KMS-11 (cell line): ENCODE measurements at regions not wholly inside any gene's neighbourhood (a gene's known extent, or its start where the extent isn't known, plus 50 kb on each side); places are given as distances from the start of the nearest gene placed in this dataset.
"Not testable (repeated sequence)": the region's sequence is repeated elsewhere in the genome, so short reads cannot be mapped to it uniquely, and the experiment has no call there.

ENCODE experiments used
- H2AFZ ChIP-seq: fragments of 200-600 bp; sonication (generic); 2 replicates; pipeline ENCODE4 v1.6.1; 2016; ENCODE audit warnings: antibody characterized with exemption, mixed run types, low read depth
- H3K27ac ChIP-seq: fragments of 200-600 bp; sonication (generic); 2 replicates; pipeline ENCODE4 v1.6.1; 2016; ENCODE audit warnings: mild to moderate bottlenecking, mixed run types
- H3K27me3 ChIP-seq: fragments of 200-600 bp; sonication (generic); 2 replicates; pipeline ENCODE4 v1.6.1; 2017; ENCODE audit warnings: mild to moderate bottlenecking, low read depth, mixed run types, moderate library complexity; ENCODE audit not compliant: insufficient read depth
- H3K36me3 ChIP-seq: fragments of 200-600 bp; sonication (generic); 2 replicates; pipeline ENCODE4 v1.6.1; 2017; ENCODE audit warnings: mild to moderate bottlenecking, mixed run types; ENCODE audit not compliant: insufficient read depth
- H3K4me1 ChIP-seq: fragments of 200-600 bp; sonication (generic); 2 replicates; pipeline ENCODE4 v1.6.1; 2016; ENCODE audit warnings: mild to moderate bottlenecking, low read depth, mixed run types; ENCODE audit not compliant: poor library complexity, severe bottlenecking
- H3K4me2 ChIP-seq: fragments of 200-600 bp; sonication (generic); 2 replicates; pipeline ENCODE4 v1.7.0; 2016; ENCODE audit warnings: mild to moderate bottlenecking, mixed run types
- H3K4me3 ChIP-seq: fragments of 200-600 bp; sonication (generic); IDR thresholded peaks from 2 replicates; pipeline ENCODE4 v1.6.1; 2017; ENCODE audit warnings: low read depth, low read length, mixed read lengths; ENCODE audit not compliant: insufficient read depth
- H3K79me2 ChIP-seq: fragments of 200-600 bp; sonication (generic); 2 replicates; pipeline ENCODE4 v1.6.1; 2016; ENCODE audit warnings: low read depth, mixed run types; ENCODE audit not compliant: insufficient read depth
- H3K9ac ChIP-seq: fragments of 200-600 bp; sonication (generic); 2 replicates; pipeline ENCODE4 v1.6.1; 2016; ENCODE audit warnings: mild to moderate bottlenecking, mixed run types
- H4K20me1 ChIP-seq: fragments of 200-600 bp; sonication (generic); 2 replicates; pipeline ENCODE4 v1.6.1; 2016; ENCODE audit warnings: mild to moderate bottlenecking, mixed run types; ENCODE audit not compliant: insufficient read depth
- CTCF ChIP-seq: fragments of 200-600 bp; sonication (generic); conservative IDR thresholded peaks from 2 replicates; pipeline ENCODE4 v1.6.1; 2017; ENCODE audit warnings: low read depth, mild to moderate bottlenecking, antibody characterized with exemption, low read length, moderate library complexity, mixed read lengths

DNA sequence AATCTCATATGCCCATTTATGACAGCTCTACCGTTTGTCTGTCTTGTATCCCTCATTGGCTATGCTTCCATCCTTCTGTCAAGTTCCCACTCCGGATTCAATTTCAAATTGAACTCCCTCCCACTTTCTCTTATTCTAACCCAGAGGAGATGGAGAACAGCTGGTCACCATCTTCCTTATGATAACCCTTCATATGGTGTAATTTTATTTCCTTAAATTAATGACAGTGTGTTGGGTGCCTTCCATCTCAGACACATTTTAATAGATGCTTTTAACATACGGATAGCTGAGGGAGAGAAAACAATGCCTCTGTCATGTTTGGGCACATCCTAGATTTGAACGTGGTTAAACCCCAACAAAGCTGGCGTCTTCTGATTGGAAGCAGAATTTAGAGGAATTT lies 103.0 kb upstream of the PLXNA2 start:
- H3K27ac ChIP-seq: no peak overlapping the region
- H3K9ac ChIP-seq: no peak overlapping the region
- no peak overlapping the region for H2AFZ ChIP-seq
- H4K20me1 ChIP-seq: no peaks in the 10 kb centered on the region
- H3K4me2 ChIP-seq: no peak overlapping the region
- H3K27me3 ChIP-seq: no peaks in the 10 kb centered on the region
- H3K4me1 ChIP-seq: no peaks in the 10 kb centered on the region
- H3K79me2 ChIP-seq: no peaks in the 10 kb centered on the region
- H3K4me3 ChIP-seq: no peak overlapping the region
- no peaks in the 10 kb centered on the region for H3K36me3 ChIP-seq
- TF ChIP-seq CTCF: no peak

- no peaks in the 10 kb centered on the region for H4K20me1 ChIP-seq
- H2AFZ ChIP-seq: no peak overlapping the region
- no peak for TF ChIP-seq CTCF
- no peak overlapping the region for H3K4me3 ChIP-seq
- no peaks in the 10 kb centered on the region for H3K36me3 ChIP-seq
- no peaks in the 10 kb centered on the region for H3K27me3 ChIP-seq
- no peak overlapping the region for H3K4me2 ChIP-seq
- H3K79me2 ChIP-seq: no peaks in the 10 kb centered on the region
- no peaks in the 10 kb centered on the region for H3K4me1 ChIP-seq
- no peak overlapping the region for H3K9ac ChIP-seq
- no peak overlapping the region for H3K27ac ChIP-seq
Observed at GRCh38 chr1:208349694-208350330, 105.6 kb upstream of the PLXNA2 start.

DNA sequence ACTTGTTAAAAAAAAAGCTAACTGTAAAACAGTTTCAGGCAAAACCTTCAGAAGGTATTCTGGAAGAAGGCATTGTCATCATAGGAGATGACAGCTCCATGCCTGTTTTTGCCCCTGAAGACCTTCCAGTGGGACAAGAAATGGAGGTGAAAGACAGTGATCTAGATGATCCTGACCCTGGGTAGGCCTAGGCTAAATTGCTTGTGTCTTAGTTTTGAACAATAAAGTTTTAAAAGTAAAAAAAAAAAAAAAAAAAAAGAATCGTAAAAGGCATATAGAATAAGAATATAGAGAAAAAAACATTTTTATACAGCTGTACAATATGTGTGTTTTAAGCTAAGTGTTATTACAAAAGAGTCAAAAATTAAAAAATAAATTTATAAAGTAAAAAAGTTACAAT lies 106.6 kb upstream of the PLXNA2 start:
- H3K9ac ChIP-seq: no peak overlapping the region
- H3K4me2 ChIP-seq: no peak overlapping the region
- H4K20me1 ChIP-seq: no peaks in the 10 kb centered on the region
- no peak overlapping the region for H3K4me3 ChIP-seq
- H3K27me3 ChIP-seq: no peaks in the 10 kb centered on the region
- no peak overlapping the region for H2AFZ ChIP-seq
- H3K36me3 ChIP-seq: no peaks in the 10 kb centered on the region
- no peaks in the 10 kb centered on the region for H3K79me2 ChIP-seq
- TF ChIP-seq CTCF: no peak
- no peaks in the 10 kb centered on the region for H3K4me1 ChIP-seq
- no peak overlapping the region for H3K27ac ChIP-seq

GRCh38 chr1:208351838-208352237 lies 107.7 kb upstream of the PLXNA2 start:
- Histone ChIP-seq H2AFZ (no peak overlapping the region), H3K4me2 (no peak overlapping the region), H3K4me1 (no peaks in the 10 kb centered on the region), H4K20me1 (no peaks in the 10 kb centered on the region), H3K9ac (no peak overlapping the region), H3K79me2 (no peaks in the 10 kb centered on the region), H3K36me3 (no peaks in the 10 kb centered on the region), H3K27me3 (no peaks in the 10 kb centered on the region), H3K27ac (no peak overlapping the region), H3K4me3 (no peak overlapping the region)
- TF ChIP-seq CTCF: no peak

DNA sequence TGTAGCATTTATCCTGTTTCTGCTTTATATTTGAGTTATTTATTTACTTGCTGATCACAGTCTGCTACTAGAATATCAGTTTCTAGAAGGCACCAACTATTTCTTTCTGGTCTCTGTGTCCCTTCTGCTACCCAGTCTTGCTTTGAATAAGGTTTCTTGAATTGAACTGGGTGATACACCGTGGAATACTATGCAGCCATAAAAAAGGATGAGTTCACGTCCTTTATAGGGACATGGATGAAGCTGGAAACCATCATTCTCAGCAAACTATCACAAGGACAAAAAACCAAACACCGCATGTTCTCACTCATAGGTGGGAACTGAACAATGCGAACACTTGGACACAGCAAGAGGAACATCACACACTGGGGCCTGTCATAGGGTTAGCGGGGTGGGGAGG lies 109.6 kb upstream of the PLXNA2 start:
- H3K9ac ChIP-seq, H3K79me2 ChIP-seq, H3K4me3 ChIP-seq, H4K20me1 ChIP-seq, H2AFZ ChIP-seq, H3K27ac ChIP-seq, H3K27me3 ChIP-seq, H3K4me2 ChIP-seq, H3K4me1 ChIP-seq, H3K36me3 ChIP-seq: not testable (repeated sequence)
